SK-N-MC (cell line): ENCODE measurements at regions not wholly inside any gene's neighbourhood (a gene's known extent, or its start where the extent isn't known, plus 50 kb on each side); places are given as distances from the start of the nearest gene placed in this dataset.

Experiments
- DNase-seq: peaks from one replicate; pipeline ENCODE4 v3.0.0-alpha.2; 2011; ENCODE audit warnings: low read depth, low spot score
- H3K27ac ChIP-seq: fragments of 200-600 bp; sonication (generic); 2 replicates; pipeline ENCODE4 v1.5.1; 2016; ENCODE audit warnings: mixed run types
- H3K36me3 ChIP-seq: fragments of 200-600 bp; sonication (generic); 2 replicates; pipeline ENCODE4 v1.6.1; 2017; ENCODE audit warnings: antibody characterized with exemption, low read length, mixed read lengths; ENCODE audit not compliant: insufficient read depth
- H3K4me3 ChIP-seq: fragments of 200-600 bp; sonication (generic); 2 replicates; pipeline ENCODE4 v1.5.1; 2016
- H3K9ac ChIP-seq: fragments of 200-600 bp; sonication (generic); 2 replicates; pipeline ENCODE4 v1.8.0; 2017; ENCODE audit warnings: mixed run types, mixed read lengths; ENCODE audit not compliant: insufficient read length
- H3K9me3 ChIP-seq: fragments of 200-600 bp; sonication (generic); 2 replicates; pipeline ENCODE4 v1.6.1; 2017; ENCODE audit warnings: low read depth, mild to moderate bottlenecking, antibody characterized with exemption, low read length, moderate library complexity, mixed read lengths
- EZH2 ChIP-seq: fragments of 200-600 bp; sonication (generic); IDR thresholded peaks from one replicate; pipeline ENCODE4 v1.6.1; 2017; ENCODE audit warnings: antibody characterized with exemption
- FOXP2 ChIP-seq: optimal IDR thresholded peaks from 2 replicates; pipeline ENCODE3; 2011; ENCODE audit warnings: mild to moderate bottlenecking, moderate library complexity; ENCODE audit not compliant: insufficient read depth; ENCODE audit errors: extremely low read length, control extremely low read depth
- POLR2AphosphoS5 ChIP-seq: IDR thresholded peaks from 2 replicates; pipeline ENCODE4 v1.6.1; 2012; ENCODE audit warnings: mild to moderate bottlenecking, low read depth, low read length, borderline replicate concordance

DNA sequence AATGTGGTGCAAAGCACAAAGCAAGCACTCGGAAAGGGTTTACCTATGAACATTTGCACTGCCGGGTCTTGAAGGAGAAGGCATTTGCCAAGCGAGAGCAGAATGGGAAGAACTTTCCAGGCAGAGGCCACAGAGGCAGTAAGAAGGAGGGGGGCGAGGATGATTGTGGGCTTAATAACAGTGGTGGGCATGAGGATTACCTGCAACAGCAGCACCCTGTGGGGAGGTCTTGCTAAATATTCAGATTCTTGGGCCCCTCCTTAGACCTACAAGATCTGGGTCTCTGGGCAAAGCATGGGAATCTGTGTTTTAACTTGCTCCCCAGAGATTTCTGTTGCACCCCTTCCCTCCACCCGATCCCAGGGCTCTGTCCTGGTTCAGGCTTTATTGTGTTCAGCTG lies 75.1 kb upstream of the ZBED5 start:
- no peak for TF ChIP-seq POLR2AphosphoS5
- TF ChIP-seq FOXP2, result no peak
- TF ChIP-seq EZH2, result no peak
- no peak overlapping the region for H3K27ac ChIP-seq
- no peak for DNase-seq
- H3K36me3 ChIP-seq, result no peaks in the 10 kb centered on the region
- H3K4me3 ChIP-seq, result no peak overlapping the region
- H3K9ac ChIP-seq, result no peak overlapping the region
- no peaks in the 10 kb centered on the region for H3K9me3 ChIP-seq

- H3K9ac ChIP-seq, result peak overlapping the region; percentile 79
- no peak for DNase-seq
- no peaks in the 10 kb centered on the region for H3K9me3 ChIP-seq
- peak overlapping the region; percentile 83 for H3K4me3 ChIP-seq
- H3K27ac ChIP-seq, result peak overlapping the region; percentile 72
- no peaks in the 10 kb centered on the region for H3K36me3 ChIP-seq
- TF ChIP-seq FOXP2 (no peak), EZH2 (no peak), POLR2AphosphoS5 (no peak)
Measured at GRCh38 chr11:10931761-10932670, 74.2 kb upstream of the ZBED5 start.

DNA sequence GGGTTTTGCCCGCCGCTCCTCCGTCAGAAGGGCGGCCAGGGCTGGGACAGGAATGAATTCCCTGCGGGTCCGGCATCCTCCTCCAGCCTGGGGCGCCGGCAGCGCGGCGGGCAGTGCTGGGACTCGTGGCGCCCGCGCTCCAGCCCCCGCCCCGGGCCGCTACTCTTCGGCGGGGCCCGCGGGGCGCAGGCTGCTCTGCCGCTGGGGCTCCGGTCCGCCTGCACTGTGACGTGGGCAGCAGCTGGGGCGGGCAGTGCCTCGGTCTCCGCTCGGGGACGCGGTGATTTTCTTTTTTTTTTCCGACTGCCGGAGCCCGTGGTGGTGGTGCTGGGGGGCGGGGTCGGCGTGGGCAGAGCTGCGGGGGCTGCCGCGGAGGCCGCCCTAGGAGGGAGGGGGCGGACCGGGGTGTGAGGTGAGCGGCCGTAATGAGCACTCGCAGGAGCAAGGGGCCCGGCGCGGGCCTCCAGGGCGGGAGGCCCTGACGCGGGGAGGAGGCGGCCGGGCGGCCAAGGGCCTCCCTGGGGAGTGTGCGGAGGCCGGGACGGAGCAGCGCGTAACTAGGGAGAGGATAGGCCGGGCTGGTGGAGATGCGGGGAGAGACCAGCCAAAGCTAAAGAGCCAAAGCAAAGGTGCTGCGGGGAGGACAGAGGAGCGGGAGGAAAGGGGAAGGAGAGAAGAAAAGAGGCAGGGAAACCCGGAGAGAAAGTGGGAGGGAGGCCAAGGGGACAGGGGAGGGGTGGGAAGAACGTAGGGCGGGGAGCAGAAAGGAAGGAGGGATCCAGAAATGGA lies 73.3 kb upstream of the ZBED5 start:
- Histone ChIP-seq H3K4me3 (peak overlapping the region; percentile 83), H3K27ac (peak overlapping the region; percentile 72), H3K9me3 (no peaks in the 10 kb centered on the region), H3K36me3 (no peaks in the 10 kb centered on the region), H3K9ac (peak overlapping the region; percentile 79)
- no peak for DNase-seq
- TF ChIP-seq EZH2 (no peak), POLR2AphosphoS5 (peak; percentile 63; the same call in 1 of the 2 replicates), FOXP2 (no peak)

GRCh38 chr11:10930224-10930971 lies 72.5 kb upstream of the ZBED5 start:
- Histone ChIP-seq H3K27ac (0 out of 2 replicates have a peak overlapping the region, but pooled peaks have one; percentile 72), H3K9me3 (no peaks in the 10 kb centered on the region), H3K4me3 (peak overlapping the region; percentile 83), H3K36me3 (no peaks in the 10 kb centered on the region), H3K9ac (peak overlapping the region; percentile 79)
- no peak for DNase-seq
- no peak for TF ChIP-seq EZH2
- TF ChIP-seq POLR2AphosphoS5, result no peak
- no peak for TF ChIP-seq FOXP2

DNA sequence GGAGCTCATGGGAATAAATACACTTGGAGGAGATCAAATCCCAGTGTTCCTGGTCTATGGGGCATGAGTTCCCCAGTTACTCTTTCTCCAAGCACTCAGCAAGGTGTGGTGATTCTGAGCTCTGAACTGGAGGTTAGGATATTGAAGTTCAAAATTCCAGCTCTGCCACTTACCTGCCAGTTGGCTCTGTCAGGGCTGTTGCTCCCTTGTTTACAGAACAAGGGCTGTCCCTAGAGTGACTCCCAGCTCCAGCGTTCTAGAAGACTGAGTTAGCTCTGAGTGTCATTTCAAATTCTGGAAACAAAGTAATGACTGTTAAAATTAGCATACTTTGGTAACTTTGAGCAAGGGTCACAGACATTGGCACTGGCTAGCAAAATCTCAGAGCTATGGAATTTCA lies 69.7 kb upstream of the ZBED5 start:
- Histone ChIP-seq H3K27ac (no peak overlapping the region), H3K9ac (no peak overlapping the region), H3K36me3 (no peaks in the 10 kb centered on the region), H3K9me3 (no peaks in the 10 kb centered on the region), H3K4me3 (no peak overlapping the region)
- no peak for DNase-seq
- TF ChIP-seq EZH2 (no peak), FOXP2 (no peak), POLR2AphosphoS5 (no peak)

DNA sequence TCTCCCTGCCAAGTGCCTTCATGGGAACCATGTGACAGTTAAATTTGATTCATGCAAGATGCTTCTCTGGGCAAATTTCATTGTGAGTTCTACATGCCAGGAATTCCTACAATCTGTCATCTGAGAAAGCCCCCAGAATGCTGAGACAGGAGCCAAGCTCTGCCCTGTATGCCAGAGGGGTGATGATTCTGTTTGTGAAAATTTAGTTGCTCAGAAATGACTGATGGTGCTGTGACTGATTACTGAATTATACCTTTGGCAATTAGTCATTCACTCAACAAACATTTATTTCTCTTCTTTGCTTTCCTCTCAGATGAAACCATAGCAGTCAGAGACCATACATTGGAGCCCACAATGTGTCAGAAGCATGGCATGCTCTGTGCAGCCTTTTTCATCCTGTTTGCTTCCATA lies 69.0 kb upstream of the ZBED5 start:
- no peak for DNase-seq
- TF ChIP-seq EZH2, result no peak
- no peak for TF ChIP-seq FOXP2
- no peak for TF ChIP-seq POLR2AphosphoS5
- no peaks in the 10 kb centered on the region for H3K36me3 ChIP-seq
- H3K9ac ChIP-seq, result no peak overlapping the region
- no peak overlapping the region for H3K4me3 ChIP-seq
- no peaks in the 10 kb centered on the region for H3K9me3 ChIP-seq
- H3K27ac ChIP-seq, result no peak overlapping the region; the same call in 1 of the 2 replicates

DNA sequence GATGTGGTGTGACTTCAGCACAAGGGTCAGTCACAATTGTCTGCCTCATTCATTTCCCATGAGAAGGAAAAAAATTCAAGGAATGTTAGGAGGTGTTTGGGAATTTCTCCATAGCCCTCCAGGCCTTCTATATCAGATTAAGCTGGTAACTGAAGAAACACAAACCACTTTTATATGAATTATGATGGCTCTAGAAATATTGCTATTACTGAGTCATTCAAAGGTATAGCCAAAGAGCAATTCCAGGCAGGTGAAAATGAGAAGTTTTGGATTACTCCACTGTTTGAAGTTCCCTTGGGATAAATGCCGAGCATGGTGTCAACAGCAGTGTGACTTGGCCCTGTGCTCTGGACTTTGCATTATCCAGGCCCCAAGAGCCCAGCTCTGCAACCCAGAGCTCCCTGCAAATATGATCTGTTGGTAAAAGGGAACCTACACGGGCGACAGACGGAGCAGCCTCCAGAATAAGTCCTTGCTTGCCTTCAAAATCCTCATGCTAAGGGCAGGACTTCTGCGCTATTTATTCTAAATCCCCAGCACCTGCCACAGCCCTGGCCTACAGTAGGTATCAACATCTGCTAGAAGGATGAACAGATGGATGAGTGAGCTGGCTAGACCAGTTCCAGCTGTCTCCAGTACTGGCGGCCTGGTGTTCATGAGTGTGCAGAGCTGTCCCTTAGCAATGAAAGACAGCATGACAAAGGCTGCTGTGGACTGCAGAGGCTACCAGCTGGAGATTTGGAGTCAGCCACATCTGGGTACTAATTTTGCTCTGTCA lies 67.5 kb upstream of the ZBED5 start:
- Histone ChIP-seq H3K9ac (no peak overlapping the region), H3K27ac (no peak overlapping the region), H3K9me3 (no peaks in the 10 kb centered on the region), H3K36me3 (no peaks in the 10 kb centered on the region), H3K4me3 (no peak overlapping the region)
- DNase-seq, result no peak
- no peak for TF ChIP-seq POLR2AphosphoS5
- TF ChIP-seq EZH2, result no peak
- TF ChIP-seq FOXP2, result no peak

GRCh38 chr11:10923882-10924281 lies 66.0 kb upstream of the ZBED5 start:
- Histone ChIP-seq H3K4me3 (no peak overlapping the region), H3K9me3 (no peaks in the 10 kb centered on the region), H3K9ac (no peak overlapping the region), H3K36me3 (no peaks in the 10 kb centered on the region), H3K27ac (no peak overlapping the region)
- DNase-seq, result no peak
- TF ChIP-seq FOXP2, result no peak
- TF ChIP-seq POLR2AphosphoS5, result no peak
- no peak for TF ChIP-seq EZH2
